ENCODE measurements at regions not wholly inside any gene's neighbourhood (a gene's known extent, or its start where the extent isn't known, plus 50 kb on each side); places are given as distances from the start of the nearest gene placed in this dataset.
A peak's percentile ranks its signal among the peaks of the same experiment; 100 is the strongest.

DNA sequence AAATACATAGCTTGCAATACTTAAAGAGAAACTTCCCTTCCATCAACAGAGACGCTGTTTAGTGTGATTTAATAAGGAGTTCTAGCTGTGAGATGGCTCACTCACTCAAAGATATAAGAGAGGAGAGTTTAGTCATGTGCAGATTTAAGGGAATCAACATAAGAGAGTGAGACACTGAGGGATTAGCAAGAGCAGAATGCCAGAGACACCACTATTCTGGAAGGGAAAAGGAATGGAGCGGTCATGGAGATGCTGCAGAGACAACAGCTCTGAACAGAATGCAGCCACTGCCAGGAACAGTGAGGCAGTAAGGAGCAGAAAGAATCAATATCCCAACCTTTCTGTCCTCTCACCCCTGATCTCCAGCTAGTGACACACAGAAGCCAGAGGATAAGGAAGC, 248.8 kb downstream of the MBNL1 start:
- H2BK5ac ChIP-seq (ENCODE audit: insufficient read length, low read length) = no peak overlapping the region
- H3K23me2 ChIP-seq (ENCODE audit: insufficient read length, low read depth, low read length, poor library complexity, severe bottlenecking) = no peaks in the 10 kb centered on the region
- H2BK12ac ChIP-seq (ENCODE audit: insufficient read length, low read depth, low read length) = no peak overlapping the region
- Mint-ChIP-seq H3K36me3 (ENCODE audit: insufficient read depth in 1 of 3, low read depth in 3 of 3) (no peaks in the 10 kb centered on the region; a peak in 1 of 7 replicates), H3K9me3 (no peaks in the 10 kb centered on the region), H3K4me1 (peaks cover 37 to 42% of the 10 kb centered on the region in 2 experiments), H3K4me3 (no peak overlapping the region), H3K27ac (peak overlapping the region; percentile 41 to 98 (median 73); a peak in 6 of 7 replicates), H3K27me3 (ENCODE audit: low read depth) (no peaks in the 10 kb centered on the region)
- H2AK5ac ChIP-seq (ENCODE audit: insufficient read length, low read length) = no peak overlapping the region
- no peak overlapping the region for H3K4me2 ChIP-seq (ENCODE audit: insufficient read depth, insufficient read length, low read length)
- H3K23ac ChIP-seq (ENCODE audit: insufficient read length, low read depth, low read length) = no peak overlapping the region
- H4K91ac ChIP-seq (ENCODE audit: insufficient read length, low read depth, low read length) = no peak overlapping the region
- H3K79me1 ChIP-seq (ENCODE audit: insufficient read depth, low read depth, low read length, poor library complexity, severe bottlenecking) = no peaks in the 10 kb centered on the region
- WGBS (ENCODE audit: extremely low coverage, insufficient read length, low lambda C conversion rate) = no CpG with 5 or more reads among the region's 2 CpGs
- no peak overlapping the region for H3K14ac ChIP-seq (ENCODE audit: insufficient read depth, low read length)
- peaks cover 3% of the 10 kb centered on the region; the same call in 1 of the 2 replicates for H3K4me1 ChIP-seq (ENCODE audit: insufficient read depth, low read length)
- no peak overlapping the region for H3T11ph ChIP-seq (ENCODE audit: low read length)
- no peaks in the 10 kb centered on the region for H3K9me3 ChIP-seq (ENCODE audit: control insufficient read depth, low read depth, low read length)
- H2BK20ac ChIP-seq (ENCODE audit: low read depth, low read length, poor library complexity, severe bottlenecking) = no peak overlapping the region
- no peak overlapping the region for H3K9ac ChIP-seq (ENCODE audit: extremely low read depth, insufficient read length, low read length)
- no peaks in the 10 kb centered on the region for H3K27me3 ChIP-seq (ENCODE audit: insufficient read depth, low read length)
- H3K56ac ChIP-seq (ENCODE audit: insufficient read length, low read depth, low read length) = no peak overlapping the region
- H3K18ac ChIP-seq (ENCODE audit: insufficient read length, low read depth, low read length) = no peak overlapping the region
- no peak overlapping the region for H3K27ac ChIP-seq (ENCODE audit: insufficient read length, low read depth, low read length)
- H2BK15ac ChIP-seq (ENCODE audit: low read depth, low read length) = no peak overlapping the region
- H2AFZ ChIP-seq (ENCODE audit: low read length) = no peak overlapping the region
- H4K5ac ChIP-seq (ENCODE audit: insufficient read length, low read depth, low read length) = no peak overlapping the region
- H3K79me2 ChIP-seq (ENCODE audit: insufficient read depth, low read length) = no peaks in the 10 kb centered on the region
- no peaks in the 10 kb centered on the region for H4K20me1 ChIP-seq (ENCODE audit: control insufficient read depth, insufficient read depth, insufficient read length)
- no peak for DNase-seq
- no peak overlapping the region for H2BK120ac ChIP-seq (ENCODE audit: low read depth, low read length, poor library complexity, severe bottlenecking)
- H4K8ac ChIP-seq (replicated peaks; ENCODE audit: insufficient read length, low read depth, low read length) = no peak overlapping the region
- H3K4ac ChIP-seq (ENCODE audit: low read depth, low read length) = no peak overlapping the region
- no peak for TF ChIP-seq CTCF (conservative IDR thresholded peaks at IDR 0.05)

All from H9 (cell line).